Body of pancreas (tissue), 4 donors: ENCODE measurements at regions not wholly inside any gene's neighbourhood (a gene's known extent, or its start where the extent isn't known, plus 50 kb on each side); places are given as distances from the start of the nearest gene placed in this dataset.

ENCODE experiments used
- CTCF ChIP-seq, 7 experiments: fragments of 450-650 bp in 4 of 7; fragments of 200-600 bp in 3 of 7; sonication (generic) in 3 of 7; IDR thresholded peaks; one replicate each; pipeline ENCODE4 v1.5.1; 2016 to 2019; ENCODE audit warnings: antibody characterized with exemption in 7 of 7
- POLR2A ChIP-seq, 3 donors: fragments of 450-650 bp; IDR thresholded peaks; one replicate each; pipeline ENCODE4 v1.6.1; 2016; ENCODE audit warnings: antibody characterized with exemption in 3 of 3, mild to moderate bottlenecking in 2 of 3

DNA sequence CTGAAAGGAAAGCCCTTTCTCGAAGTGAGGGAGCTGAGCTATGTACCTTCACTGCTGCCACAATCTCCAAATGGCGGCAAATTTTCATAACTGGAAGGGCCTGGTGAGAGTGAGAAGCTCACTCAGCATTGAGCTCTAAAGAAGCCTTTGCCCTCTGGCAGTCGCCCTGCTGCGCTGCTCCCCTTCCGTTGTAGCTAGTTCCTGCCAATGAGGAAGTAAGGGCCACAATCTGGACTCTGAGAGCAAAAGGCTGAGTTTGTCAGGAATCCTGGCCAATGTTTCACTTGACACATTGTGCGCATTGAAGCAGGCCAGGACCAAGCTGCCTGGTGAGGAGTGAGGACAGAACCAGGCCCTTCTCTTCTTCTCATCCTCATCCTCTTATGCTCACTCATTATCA, 579.5 kb downstream of the PDCD6IP start:
- TF ChIP-seq CTCF (IDR thresholded peaks at IDR 0.05) (no peak), POLR2A (IDR thresholded peaks at IDR 0.05) (no peak)
